GM18498 (cell line): ENCODE measurements at regions not wholly inside any gene's neighbourhood (a gene's known extent, or its start where the extent isn't known, plus 50 kb on each side); places are given as distances from the start of the nearest gene placed in this dataset.

ENCODE experiments used
- ATAC-seq: cut with Tn5 transposase; IDR thresholded peaks from one replicate; pipeline ENCODE4 v1.9.1; 2021; ENCODE audit warnings: mild to moderate bottlenecking, moderate library complexity; ENCODE audit not compliant: unreplicated experiment

DNA sequence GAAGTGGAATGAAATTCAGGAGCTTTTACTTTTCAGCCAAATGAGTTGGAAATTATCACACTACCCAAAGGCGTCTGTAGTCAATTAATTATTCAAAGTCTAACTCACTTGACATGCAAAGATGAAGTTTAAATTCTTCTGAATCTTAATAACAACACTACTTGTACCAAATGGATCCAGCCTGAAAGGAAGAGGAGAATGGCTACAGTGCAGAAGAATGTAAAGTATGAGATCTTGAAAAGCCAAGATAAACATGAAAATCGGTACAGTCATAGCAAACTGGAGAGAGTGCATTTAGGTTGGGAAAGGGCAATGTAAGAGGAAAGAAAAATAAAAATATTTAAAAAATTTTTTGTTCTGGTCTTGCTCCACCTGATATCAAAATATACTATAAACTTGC, 195.5 kb downstream of the SIM1 start:
- no peak for ATAC-seq

DNA sequence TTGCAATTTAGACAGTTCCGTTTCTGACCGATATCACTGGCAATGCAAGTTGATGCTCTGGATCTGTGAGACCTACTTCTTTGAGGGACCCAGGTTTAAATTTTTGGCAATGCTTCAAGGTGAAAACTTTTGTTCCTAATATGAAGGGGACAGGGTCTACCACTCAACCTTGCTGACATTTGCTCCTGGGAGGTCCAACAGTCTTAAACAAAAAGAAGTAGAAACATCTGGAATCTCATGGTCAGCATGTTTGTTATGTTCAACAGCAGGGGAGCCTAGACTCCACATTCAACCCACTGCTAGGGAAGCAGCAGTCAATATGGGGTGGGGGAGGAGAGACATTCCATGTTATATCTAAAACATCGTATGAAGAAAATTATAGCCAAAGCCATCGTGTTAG, 196.4 kb downstream of the SIM1 start:
- ATAC-seq, result no peak

DNA sequence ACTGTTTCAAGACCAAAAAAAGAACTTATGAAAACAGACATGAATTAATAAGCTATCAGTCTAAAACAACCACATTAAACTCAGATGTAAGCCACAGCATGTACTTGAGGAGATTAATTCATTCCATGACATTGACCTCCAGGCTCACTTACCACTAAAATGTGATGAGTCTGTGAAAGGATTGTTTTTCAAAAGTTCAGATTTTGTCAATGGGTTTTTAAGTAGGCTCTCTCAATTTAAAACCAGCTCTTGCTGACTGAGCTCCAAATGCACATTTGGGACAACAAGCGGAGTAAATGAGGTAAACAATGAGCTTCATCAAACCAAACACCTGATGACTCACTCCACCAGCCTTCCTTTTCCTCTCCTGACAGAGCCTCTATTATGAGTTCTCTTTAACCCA, 197.0 kb downstream of the SIM1 start:
- ATAC-seq, result no peak

DNA sequence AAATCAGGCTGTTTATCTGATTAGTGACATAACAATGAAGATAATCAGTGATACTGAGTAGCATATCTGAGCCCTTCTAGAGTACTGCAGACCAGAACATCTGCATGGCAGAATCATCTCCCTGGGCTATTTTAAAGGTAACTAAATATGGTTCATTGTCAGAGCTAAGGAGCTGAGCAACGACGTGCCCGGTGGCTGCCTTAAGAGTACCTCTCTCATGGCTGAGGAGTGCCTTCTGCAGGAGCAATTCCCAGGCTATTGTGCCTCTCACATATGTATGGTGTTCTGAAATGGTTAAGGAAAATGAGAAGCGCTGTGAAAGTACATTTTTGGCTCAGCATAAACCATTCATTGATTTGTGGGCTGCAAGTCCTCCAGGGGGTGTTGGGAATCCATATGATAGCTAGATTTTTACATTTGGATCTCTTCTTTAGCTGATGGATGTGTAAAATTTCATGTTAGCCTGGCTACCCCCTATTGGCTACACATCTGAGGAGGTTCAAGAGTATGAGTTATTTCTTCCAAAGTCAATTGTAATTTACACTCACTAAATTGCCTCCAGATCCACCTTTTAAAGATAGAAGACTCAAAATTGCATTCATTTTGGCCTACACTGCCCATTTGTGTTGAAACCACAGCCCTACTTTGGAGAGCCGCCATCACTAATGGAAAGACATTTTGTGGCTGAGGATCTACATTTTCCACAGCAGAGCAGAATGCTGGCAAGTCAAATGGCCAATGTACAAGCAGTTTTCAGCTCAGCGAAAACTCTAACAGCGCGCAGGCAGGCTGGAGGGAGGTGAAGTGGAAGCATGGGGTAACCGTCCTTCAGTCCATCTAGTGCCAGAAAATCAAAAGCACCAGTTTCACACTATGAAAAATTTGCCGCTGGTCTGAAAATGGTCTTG, 198.0 kb downstream of the SIM1 start:
- ATAC-seq, result no peak

DNA sequence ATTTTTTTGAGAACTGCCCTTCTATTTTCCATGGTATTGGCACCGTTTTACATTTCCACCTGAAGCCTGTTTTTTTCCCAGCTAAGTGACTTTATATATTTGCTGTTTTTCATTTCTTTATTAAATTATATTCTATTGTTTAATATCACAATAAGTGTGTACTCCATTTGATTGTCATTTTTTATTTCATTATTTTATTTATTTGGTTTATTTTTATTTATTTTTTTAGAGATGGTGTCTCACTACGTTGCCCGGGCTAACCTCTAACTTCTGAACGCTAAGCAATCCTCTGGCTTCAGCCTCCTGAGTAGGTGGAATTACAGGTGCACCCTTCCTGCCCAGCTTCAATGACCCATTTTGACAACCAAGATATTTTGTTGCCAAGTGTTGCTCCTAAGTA, 202.6 kb downstream of the SIM1 start:
- ATAC-seq, result no peak

DNA sequence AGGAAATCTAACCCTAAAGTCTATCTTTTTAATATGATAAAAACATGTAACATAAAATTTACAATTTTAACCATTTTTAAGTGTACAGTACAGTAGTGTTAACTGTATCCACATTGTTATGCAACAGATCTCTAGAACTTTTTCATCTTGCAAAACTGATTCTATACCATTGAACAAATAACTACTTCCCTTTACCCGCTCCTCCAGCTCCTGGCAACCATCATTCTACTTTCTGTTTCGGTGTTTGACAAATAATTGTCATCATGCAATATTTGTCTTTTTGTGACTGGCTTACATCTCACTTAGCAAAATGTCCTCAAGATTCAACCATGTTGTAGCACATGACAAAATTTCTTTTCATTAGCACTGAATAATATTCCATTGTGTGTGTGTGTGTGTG, 203.2 kb downstream of the SIM1 start:
- ATAC-seq, result no peak

DNA sequence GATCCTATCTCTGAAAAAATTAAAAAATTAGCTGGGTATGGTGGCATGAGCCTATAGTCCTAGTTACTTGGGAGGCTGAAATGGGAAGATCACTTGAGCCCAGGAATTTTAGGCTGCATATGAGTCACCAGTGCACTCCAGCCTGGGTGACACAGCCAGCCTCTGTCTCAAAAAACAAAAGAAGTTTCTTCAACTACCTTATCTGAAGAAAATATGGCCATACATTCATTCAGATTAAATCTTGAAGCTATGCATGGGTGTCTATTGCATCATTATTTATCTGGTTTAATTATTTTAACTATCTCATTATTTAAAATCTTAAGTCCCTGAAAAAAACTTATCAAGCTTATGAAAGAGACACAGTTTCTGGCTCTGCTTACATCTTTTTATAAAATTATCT, 204.1 kb downstream of the SIM1 start:
- ATAC-seq, result no peak

DNA sequence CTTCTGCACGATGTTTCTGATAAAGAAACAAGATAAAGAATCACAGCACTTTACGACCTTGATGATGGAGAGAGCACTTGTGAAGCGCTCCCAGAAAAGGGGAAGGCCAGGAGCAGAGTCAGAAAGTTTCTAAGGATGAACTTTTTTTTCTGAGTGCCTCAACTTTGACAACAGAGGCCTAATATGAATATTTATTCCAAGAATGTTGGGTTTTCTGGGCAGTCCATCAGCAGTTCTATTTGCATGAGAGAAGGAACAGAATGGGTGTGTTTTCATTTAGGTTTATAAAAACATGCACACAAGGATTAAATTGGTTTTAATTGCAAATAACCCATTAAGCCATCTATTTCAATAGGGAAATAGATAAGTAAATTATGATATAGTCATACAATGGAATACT, 204.9 kb downstream of the SIM1 start:
- ATAC-seq, result no peak

DNA sequence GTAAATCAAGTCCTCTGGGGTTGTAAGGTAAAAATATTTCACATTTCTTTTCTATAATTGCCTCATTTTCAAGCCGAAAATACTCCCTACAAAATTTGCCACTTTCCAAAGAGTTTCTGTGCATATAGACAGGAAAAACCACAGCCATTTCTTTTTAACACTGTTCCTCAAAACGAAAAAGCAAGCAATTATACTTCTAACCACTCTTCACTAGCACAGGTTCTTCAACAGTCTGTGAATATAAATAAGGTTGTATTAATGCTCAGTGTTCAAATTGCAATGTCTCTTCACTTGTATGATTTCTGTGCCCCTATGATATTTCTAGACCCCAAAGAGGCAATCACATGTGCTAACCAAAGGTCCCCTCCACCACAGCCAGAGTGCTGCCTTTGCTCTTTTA, 206.0 kb downstream of the SIM1 start:
- no peak for ATAC-seq

DNA sequence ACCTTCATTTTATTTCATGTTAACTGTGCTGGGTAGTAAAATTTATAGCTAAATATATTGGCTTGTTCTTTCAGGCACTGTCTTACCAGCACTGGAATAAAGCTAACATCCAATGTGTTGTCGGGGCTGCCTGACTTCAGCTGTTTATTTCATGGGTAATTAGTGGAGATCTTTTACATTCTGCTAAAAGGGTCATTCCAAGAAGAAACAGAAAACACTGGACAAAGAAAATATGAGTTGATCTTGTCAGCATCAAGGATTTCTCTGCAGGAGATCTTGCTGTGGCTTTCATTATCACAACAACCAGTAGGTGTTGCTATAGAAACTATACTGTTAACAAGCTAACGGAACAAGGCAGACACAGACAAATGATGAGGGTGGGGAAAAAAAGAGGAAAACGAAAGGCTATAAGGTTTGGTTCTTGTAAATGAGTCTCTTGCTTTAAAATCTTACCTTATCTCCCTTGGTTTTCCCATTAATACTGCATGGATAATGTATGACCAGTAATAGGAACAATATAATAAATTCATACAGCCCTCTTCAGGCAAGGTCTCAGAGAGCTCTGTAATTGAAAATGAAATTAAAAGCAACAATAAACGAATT, 206.8 kb downstream of the SIM1 start:
- peak; percentile 98 for ATAC-seq

DNA sequence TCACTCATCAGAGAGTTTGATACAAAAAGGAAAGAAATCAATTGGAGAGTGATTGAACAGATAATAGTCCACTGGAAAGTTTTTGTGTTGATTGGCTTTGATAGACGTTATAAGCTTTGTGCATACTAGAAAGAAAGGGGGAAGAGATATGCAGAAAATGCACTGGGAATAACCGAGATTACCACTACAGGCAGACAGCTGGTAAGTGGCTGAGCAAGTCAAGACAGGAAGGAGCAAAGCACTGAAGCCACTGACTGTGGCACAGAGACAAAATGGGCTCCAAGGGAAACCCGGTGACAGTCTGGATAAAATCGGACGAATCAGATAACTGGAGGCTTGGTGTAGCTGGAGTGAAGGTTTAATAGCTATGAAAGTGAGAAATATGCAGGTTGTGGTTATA, 209.0 kb downstream of the SIM1 start:
- no peak for ATAC-seq

DNA sequence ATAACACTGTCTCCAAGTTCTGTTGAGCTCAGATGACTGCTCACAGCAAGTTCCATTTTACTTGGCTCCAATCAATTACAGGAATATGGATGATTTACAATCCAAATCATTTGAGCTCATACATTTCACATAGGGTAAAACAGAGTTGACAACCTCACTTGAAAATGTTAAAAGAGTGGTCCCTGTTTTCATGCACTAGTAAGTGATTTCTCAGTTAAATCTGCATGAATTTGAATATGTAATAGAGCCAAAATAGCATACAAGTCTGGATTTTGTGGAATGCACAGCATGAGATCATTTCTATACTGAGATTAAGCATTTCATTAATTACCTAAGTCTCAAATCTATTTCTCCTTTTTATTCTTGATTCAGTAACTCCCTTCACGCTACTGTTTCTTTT, 217.6 kb downstream of the SIM1 start:
- no peak for ATAC-seq

DNA sequence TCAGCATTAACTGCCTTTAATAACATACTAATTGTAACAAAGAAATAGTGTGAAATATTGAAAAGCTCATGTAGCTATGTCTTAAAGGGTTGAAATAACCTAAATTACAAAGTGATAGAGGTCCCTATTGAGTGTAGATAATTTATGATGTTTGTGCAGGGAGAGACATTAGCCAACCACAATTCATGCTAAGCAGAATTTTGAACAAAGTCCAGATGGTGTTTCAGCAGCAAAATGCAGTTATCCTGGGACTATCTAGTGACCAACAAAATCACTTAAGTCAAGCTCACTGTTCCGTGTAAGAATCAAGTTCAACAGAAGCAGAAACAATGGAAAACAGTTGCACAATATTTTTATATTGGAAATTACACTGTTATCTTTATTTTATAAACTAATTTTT, 218.5 kb downstream of the SIM1 start:
- ATAC-seq, result no peak

DNA sequence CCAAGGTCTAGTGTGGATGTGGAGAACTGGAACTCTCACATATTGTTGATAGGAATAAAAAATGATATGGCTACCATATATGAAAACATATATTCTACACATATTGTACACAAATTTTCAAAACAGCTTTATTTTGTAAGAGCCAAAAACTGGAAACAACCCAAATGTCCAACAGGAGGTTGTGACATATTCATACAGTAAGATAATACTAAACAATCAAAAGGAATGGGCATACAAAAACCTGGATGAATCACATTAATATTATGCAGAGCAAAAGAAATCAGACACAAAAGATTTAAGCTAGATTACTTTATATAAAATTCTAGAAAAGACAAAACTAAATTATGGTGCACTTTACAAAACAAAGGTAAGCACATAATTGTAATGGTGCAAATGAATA, 223.9 kb downstream of the SIM1 start:
- ATAC-seq, result no peak

DNA sequence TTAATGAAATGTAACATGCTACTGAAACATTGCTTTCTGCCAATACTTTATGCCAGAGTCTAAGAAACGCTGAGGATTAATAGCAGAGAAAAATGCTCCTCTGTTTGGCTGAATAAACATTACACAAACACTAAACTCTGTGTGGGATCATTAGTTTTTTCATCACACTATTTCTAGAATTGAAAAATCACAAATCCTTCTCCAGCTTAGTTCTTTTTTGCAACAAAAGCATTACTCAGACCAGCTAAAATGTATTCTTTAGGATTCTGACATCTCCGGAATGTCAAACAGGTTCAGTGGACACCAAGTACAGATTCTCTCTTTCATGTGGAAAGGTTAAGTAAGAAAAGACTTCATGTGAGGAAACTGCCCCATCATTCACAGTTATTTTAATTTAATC, 226.9 kb downstream of the SIM1 start:
- no peak for ATAC-seq

DNA sequence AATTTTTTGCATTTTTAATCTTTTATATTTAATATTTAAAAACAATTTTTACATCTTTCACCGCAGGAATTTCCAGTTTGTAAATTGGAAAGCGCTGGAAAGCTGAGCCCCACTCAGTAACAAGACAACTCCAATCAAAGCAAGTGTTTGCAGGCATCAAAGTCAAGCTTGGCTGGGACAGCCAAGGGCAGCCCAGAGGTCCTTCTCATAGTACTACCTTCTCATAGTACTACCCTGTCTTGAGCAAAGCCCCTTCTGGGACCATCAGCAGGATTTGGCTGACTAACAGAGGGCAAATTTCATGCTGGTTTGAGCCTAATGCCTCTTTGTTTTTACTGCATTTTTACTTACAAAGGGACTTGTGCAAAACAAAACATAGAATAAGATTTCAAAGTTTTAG, 228.3 kb downstream of the SIM1 start:
- no peak for ATAC-seq

DNA sequence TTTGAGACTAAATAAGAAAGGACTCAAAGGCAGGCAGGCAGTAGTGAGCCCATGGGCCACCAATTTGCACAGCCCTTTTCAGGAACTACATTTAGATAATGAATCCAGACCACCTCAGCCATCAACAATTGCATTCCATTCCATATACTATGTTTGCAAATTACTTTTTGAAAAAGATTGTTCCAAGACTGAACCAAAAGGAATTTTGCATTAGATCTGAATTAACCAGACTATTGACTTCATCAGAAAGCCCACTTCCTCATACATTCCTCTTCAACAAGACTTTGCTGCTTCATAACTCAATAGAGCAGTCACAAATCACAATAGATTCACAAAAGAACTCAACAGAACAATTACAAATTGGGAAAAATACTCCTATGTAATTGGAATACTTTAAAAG, 229.1 kb downstream of the SIM1 start:
- no peak for ATAC-seq

DNA sequence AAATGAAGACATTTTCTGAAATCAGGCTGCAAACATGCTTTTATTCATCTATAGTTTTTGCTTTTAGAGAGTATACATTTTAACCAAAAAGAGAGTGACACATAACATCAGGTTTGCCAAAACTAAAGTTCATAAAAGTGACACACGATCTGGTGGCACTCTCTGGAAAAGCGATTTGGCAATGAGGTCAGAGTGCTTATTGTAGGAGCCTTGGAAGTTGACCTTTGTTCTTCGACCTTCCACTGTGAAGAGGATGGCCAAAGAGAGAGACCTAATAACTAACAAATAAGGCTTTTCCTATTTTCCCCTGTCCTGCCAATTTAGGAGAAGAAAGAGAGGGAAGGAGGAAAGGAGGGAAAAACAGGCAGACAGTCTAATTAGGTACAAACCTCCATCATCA, 230.1 kb downstream of the SIM1 start:
- no peak for ATAC-seq

DNA sequence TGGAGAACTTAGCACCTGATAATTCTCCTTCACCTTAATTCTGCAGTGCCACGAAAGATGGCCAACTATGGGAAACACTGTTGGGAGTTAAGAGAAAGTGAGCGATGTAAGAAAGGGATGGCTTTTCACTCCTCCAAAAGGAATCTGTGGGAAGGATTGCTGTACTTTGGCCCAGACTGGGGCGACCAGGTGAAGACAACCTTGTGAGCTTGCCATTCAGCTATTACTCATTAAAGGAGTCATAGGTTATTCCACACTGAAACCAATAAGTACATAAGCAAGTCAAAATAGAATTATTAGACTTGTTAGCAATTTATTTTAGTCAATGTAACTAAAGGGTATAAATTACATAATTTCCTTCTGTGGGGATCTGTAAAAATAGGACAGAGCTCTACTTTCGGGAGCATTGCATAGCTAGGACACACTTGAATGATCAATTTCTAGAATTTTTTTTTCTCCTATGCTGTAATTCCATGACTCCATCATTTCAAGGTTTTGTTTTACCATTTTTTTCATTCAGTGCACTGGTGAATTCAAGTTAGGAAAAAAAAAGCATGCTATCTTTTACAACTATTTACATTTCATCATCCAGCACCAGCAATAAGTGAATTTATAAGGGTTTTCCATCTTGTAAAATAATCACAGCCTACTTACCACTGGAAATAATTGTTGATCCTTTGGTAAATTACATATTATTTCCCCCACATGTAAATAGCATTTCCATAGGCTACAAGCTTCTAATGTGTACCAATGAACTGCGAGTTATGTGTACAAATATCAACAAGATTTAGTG, 231.7 kb downstream of the SIM1 start:
- no peak for ATAC-seq

DNA sequence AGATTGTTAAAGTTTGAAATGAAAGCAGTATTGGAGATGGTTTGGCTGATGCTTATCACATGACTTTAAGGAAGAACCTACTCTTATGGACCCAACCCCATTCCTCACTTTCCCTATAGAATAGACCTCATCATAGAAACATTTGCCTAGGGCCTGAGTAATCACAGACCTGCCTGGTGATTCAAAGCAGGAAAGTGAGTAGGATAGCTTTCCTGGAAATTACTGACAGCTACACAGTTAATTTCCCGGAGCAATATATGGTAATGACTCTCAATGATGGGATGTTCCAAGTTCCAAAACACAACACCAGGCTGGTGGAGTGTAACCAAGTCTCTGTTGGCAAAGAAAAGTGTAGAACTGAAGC, 233.8 kb downstream of the SIM1 start:
- ATAC-seq, result no peak

DNA sequence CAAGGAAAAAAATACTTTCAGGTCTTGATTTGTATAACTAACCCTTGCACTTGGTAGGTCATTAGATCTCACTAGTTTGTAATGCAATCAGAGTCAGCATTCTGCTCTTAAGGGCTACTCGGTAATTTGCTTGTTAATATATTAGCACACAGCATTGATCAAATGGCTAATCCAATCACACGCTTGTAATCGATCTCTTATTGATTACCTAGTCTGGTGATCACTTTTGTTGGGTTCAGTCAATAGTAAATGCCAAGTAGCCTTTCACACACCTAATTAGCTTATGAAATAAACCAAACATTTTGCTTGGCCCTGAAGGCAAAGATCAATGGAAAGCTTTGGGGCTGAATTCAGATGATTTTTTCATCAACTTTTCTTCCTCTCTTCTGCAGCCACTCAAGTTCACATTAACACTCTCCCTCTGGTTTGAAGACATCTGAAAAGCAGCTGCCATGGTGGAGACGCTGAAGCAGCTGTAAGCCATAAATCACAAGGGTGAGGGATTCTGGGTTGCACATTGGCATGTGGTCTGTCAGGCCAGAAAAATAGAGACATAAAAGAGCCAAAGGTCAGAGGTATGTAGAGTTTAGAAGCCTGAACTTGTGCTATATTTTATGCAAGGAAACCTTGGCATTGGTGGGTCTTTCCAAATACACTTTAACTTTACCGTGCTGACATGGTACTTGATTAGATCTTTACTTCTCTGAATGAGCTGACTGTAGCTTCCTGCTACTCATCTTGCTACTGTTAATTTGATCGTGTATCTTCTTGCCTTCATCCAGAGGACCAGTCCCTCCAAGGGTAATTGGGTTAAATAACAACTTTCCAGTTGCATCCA, 234.4 kb downstream of the SIM1 start:
- no peak for ATAC-seq
